HG02571 (cell line): ENCODE measurements at regions not wholly inside any gene's neighbourhood (a gene's known extent, or its start where the extent isn't known, plus 50 kb on each side); places are given as distances from the start of the nearest gene placed in this dataset.

Source experiments
- ATAC-seq: cut with Tn5 transposase; IDR thresholded peaks from one replicate; pipeline ENCODE4 v1.9.1; 2021; ENCODE audit warnings: mild to moderate bottlenecking, moderate library complexity; ENCODE audit not compliant: unreplicated experiment

- ATAC-seq, result no peak
Measured at GRCh38 chr3:8451696-8452095, 49.9 kb upstream of the LMCD1 start.
